MCF 10A (cell line): ENCODE measurements at regions not wholly inside any gene's neighbourhood (a gene's known extent, or its start where the extent isn't known, plus 50 kb on each side); places are given as distances from the start of the nearest gene placed in this dataset.

Experiments
- BruUV-seq: library from RNA; stranded (reverse); fragments of 400-500 nt; replicated peaks from 2 replicates; lab custom pipeline; 2021; lab: Mats Ljungman, UMichigan
- CTCF ChIA-PET: fragments of 300-600 bp; sonication (Branson Sonifier 250); formaldehyde crosslinking; extraction: SDS; loops from one replicate; lab custom pipeline; 2021; ENCODE audit warnings: antibody characterized with exemption, inconsistent platforms; lab: Yijun Ruan, JAX
- POLR2A ChIA-PET: fragments of 300-600, 350-650 bp; sonication (Branson Sonifier 250); formaldehyde crosslinking; extraction: SDS; loops from one replicate; lab custom pipeline; 2020; ENCODE audit warnings: antibody characterized with exemption, inconsistent platforms; lab: Yijun Ruan, JAX
- DNase-seq: peaks from one replicate; pipeline ENCODE4 v3.0.0-alpha.2; 2018; ENCODE audit not compliant: unreplicated experiment
- H3K27ac Mint-ChIP-seq: one replicate; pipeline ENCODE4 v1.8.0; 2022; ENCODE audit warnings: mild to moderate bottlenecking, low read depth, mixed read lengths; ENCODE audit not compliant: unreplicated experiment
- H3K27me3 Mint-ChIP-seq: one replicate; pipeline ENCODE4 v1.8.0; 2022; ENCODE audit warnings: mixed read lengths; ENCODE audit not compliant: insufficient read depth, unreplicated experiment
- H3K36me3 Mint-ChIP-seq: one replicate; pipeline ENCODE4 v1.8.0; 2022; ENCODE audit warnings: mild to moderate bottlenecking, moderate library complexity, mixed read lengths; ENCODE audit not compliant: insufficient read depth, unreplicated experiment
- H3K4me1 Mint-ChIP-seq: one replicate; pipeline ENCODE4 v1.8.0; 2022; ENCODE audit warnings: mixed read lengths; ENCODE audit not compliant: insufficient read depth, unreplicated experiment
- H3K4me3 Mint-ChIP-seq: one replicate; pipeline ENCODE4 v1.8.0; 2022; ENCODE audit warnings: mild to moderate bottlenecking, moderate library complexity, mixed read lengths; ENCODE audit not compliant: unreplicated experiment
- H3K9me3 Mint-ChIP-seq: one replicate; pipeline ENCODE4 v1.8.0; 2022; ENCODE audit warnings: mixed read lengths; ENCODE audit not compliant: unreplicated experiment
- intact Hi-C: fragments of 100-400 bp; cut with micrococcal nuclease; formaldehyde crosslinking; loops from 2 replicates; pipeline ENCODE4 v1.14.1; 2022
- TF ChIP-seq, protein P1 (sequence below): fragments of 200-600 bp; IDR thresholded peaks from one replicate; pipeline ENCODE4 v1.8.0; 2022; ENCODE audit warnings: antibody characterized with exemption, mild to moderate bottlenecking; ENCODE audit not compliant: unreplicated experiment

DNA sequence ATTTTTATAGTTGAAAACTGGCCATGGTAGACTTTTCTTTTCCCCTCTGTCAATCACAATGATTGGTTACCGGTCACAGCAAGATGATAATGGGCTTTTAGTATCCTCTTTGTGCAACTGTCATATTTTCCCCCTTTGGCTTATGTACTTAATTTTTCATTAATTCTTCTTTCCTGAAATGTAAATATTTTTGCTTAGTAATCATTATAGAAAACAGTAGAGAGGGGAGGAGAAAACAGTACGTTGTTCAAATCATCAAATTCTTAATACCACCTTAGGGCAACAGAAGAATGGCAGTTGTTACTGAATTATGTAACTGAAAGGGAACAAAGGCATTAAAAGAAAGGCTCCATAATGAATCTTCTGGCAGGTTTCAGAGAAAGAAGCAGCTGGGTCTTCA lies 699.0 kb downstream of the METTL4 start:
- BruUV-seq, result no TSS peak
- TF ChIP-seq, protein P1, sequence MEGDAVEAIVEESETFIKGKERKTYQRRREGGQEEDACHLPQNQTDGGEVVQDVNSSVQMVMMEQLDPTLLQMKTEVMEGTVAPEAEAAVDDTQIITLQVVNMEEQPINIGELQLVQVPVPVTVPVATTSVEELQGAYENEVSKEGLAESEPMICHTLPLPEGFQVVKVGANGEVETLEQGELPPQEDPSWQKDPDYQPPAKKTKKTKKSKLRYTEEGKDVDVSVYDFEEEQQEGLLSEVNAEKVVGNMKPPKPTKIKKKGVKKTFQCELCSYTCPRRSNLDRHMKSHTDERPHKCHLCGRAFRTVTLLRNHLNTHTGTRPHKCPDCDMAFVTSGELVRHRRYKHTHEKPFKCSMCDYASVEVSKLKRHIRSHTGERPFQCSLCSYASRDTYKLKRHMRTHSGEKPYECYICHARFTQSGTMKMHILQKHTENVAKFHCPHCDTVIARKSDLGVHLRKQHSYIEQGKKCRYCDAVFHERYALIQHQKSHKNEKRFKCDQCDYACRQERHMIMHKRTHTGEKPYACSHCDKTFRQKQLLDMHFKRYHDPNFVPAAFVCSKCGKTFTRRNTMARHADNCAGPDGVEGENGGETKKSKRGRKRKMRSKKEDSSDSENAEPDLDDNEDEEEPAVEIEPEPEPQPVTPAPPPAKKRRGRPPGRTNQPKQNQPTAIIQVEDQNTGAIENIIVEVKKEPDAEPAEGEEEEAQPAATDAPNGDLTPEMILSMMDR, result no peak
- Mint-ChIP-seq H3K9me3 (no peaks in the 10 kb centered on the region), H3K27me3 (no peaks in the 10 kb centered on the region), H3K4me3 (no peak overlapping the region), H3K27ac (no peak overlapping the region), H3K36me3 (no peaks in the 10 kb centered on the region), H3K4me1 (no peaks in the 10 kb centered on the region)
- ChIA-PET POLR2A (no interaction called here), CTCF (interaction anchor here (1.0 kb wide), 1 partner anchor 209 kb away, joined by 4 read pairs; no protein-coding TSS in a partner anchor)
- no peak for DNase-seq
- intact Hi-C loops, result no loop called here

DNA sequence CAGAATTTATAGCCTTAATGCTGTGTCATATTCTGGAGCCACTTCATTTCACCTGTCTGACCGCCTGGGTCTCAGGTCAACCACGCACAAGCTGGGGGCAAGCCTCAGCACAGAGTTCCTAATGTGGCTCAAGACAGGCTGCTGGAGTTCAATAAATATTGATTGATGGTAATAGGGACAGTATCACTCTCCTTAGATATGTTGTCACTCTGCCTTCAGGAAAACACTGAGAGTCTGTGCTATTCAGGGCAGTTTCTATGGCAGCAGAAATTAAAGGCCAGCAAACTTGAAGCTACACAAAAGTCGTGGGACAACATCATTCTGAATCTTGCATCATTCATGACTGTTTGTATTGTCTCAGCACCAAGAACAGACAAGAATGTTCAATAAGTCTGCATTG lies 696.1 kb downstream of the METTL4 start:
- intact Hi-C loops, result no loop called here
- H3K36me3 Mint-ChIP-seq, result no peaks in the 10 kb centered on the region
- H3K4me3 Mint-ChIP-seq, result no peak overlapping the region
- BruUV-seq, result no TSS peak
- ChIA-PET POLR2A (no interaction called here), CTCF (interaction anchor here (0.6 kb wide), 1 partner anchor 667 kb away, joined by 3 read pairs; no protein-coding TSS in a partner anchor)
- no peaks in the 10 kb centered on the region for H3K4me1 Mint-ChIP-seq
- no peak overlapping the region for H3K27ac Mint-ChIP-seq
- TF ChIP-seq, protein P1, result no peak
- no peaks in the 10 kb centered on the region for H3K9me3 Mint-ChIP-seq
- no peaks in the 10 kb centered on the region for H3K27me3 Mint-ChIP-seq
- DNase-seq, result no peak

DNA sequence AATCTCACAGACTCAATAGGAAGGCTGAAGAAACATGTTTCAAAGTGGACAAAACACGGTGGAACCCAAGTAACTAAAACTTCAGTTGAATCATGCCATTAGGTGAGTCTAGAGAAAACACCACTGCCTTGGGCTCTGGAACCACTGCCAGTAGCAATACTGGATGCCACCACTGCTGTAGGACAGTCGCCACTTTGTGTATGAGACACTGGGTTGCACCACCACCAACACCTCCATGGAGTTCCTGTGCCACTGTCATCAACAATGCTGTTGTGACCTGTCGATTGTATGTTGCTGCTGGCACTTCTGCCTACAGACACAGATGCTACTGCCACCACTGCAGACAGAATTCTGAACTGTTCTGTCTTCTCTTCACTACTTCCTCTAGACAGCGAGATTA lies 686.7 kb downstream of the METTL4 start:
- TF ChIP-seq, protein P1, result no peak
- H3K4me3 Mint-ChIP-seq, result no peak overlapping the region
- H3K36me3 Mint-ChIP-seq, result no peaks in the 10 kb centered on the region
- H3K9me3 Mint-ChIP-seq, result no peaks in the 10 kb centered on the region
- ChIA-PET POLR2A (no interaction called here), CTCF (no interaction called here)
- no peak for DNase-seq
- H3K4me1 Mint-ChIP-seq, result no peaks in the 10 kb centered on the region
- no peak overlapping the region for H3K27ac Mint-ChIP-seq
- no peaks in the 10 kb centered on the region for H3K27me3 Mint-ChIP-seq
- no TSS peak for BruUV-seq
- intact Hi-C loops, result no loop called here

DNA sequence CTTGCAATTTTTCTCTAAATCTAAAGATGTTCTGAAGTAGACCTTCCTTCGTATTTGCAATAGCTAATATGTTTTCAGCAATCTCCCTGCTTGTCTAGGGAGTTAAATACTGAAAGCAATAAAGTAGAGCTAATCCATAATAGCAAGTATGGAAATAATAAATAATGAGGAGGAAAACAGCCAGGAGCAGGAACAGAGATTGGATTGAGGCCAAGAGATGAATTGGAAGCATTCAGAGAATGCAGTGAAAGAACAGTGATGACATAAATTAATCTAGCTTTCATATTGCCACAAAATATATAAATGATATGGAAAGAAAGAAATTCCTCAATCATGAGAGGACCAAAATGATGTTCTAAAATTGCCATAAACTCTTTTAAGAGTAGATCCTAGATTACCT lies 679.7 kb downstream of the METTL4 start:
- Mint-ChIP-seq H3K27ac (no peak overlapping the region), H3K27me3 (no peaks in the 10 kb centered on the region), H3K4me3 (no peak overlapping the region), H3K36me3 (no peaks in the 10 kb centered on the region), H3K9me3 (no peaks in the 10 kb centered on the region), H3K4me1 (no peaks in the 10 kb centered on the region)
- no TSS peak for BruUV-seq
- CTCF ChIA-PET, result interaction anchor here (0.6 kb wide), 1 partner anchor 159 kb away, joined by 3 read pairs; no protein-coding TSS in a partner anchor
- TF ChIP-seq, protein P1, result no peak
- no peak for DNase-seq
- POLR2A ChIA-PET, result interaction anchor here (1.9 kb wide), 1 partner anchor 15 kb away, joined by 7 read pairs; no protein-coding TSS in a partner anchor
- intact Hi-C loops, result no loop called here
